RWPE1 (cell line): ENCODE measurements at regions not wholly inside any gene's neighbourhood (a gene's known extent, or its start where the extent isn't known, plus 50 kb on each side); places are given as distances from the start of the nearest gene placed in this dataset.

Experiments used
- CTCF ChIA-PET: fragments of 350-600 bp; sonication (Branson Sonifier 250); formaldehyde crosslinking; extraction: SDS; loops from one replicate; lab custom pipeline; 2021; lab: Yijun Ruan, JAX
- POLR2A ChIA-PET: fragments of 400-600 bp; formaldehyde crosslinking; extraction: SDS; loops from one replicate; lab custom pipeline; 2020; ENCODE audit warnings: antibody characterized with exemption; ENCODE audit not compliant: low non-redundant PET; lab: Yijun Ruan, JAX
- DNase-seq: peaks from one replicate; pipeline ENCODE4 v3.0.0; 2012; ENCODE audit warnings: low spot score
- H3K27ac ChIP-seq: fragments of 450-650 bp; 2 replicates; pipeline ENCODE4 v1.5.1; 2017
- TF ChIP-seq, protein P1 (sequence below): fragments of 450-650 bp; conservative IDR thresholded peaks from 2 replicates; pipeline ENCODE4 v1.5.1; 2017; ENCODE audit warnings: low read depth, mild to moderate bottlenecking

DNA sequence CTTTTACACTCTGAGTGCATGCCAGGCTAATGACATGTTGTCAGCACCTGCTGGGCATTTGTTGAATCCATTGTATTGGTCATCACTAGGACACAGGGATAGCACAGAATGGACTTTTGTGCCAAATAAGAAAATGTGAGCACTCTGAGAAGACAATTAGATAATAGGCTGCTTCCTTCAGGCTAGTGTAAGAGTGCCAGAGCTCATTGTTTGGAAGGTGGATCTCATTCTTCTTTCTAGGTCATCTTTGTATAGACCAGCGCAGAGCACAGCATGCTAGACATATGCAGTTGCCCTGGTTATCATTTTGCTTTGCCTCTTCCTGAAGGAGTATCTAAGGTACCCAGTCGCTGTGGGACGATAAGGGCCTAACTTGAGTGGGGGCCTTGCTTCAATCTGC lies 493.4 kb upstream of the COX7C start:
- no peak for DNase-seq
- TF ChIP-seq, protein P1, sequence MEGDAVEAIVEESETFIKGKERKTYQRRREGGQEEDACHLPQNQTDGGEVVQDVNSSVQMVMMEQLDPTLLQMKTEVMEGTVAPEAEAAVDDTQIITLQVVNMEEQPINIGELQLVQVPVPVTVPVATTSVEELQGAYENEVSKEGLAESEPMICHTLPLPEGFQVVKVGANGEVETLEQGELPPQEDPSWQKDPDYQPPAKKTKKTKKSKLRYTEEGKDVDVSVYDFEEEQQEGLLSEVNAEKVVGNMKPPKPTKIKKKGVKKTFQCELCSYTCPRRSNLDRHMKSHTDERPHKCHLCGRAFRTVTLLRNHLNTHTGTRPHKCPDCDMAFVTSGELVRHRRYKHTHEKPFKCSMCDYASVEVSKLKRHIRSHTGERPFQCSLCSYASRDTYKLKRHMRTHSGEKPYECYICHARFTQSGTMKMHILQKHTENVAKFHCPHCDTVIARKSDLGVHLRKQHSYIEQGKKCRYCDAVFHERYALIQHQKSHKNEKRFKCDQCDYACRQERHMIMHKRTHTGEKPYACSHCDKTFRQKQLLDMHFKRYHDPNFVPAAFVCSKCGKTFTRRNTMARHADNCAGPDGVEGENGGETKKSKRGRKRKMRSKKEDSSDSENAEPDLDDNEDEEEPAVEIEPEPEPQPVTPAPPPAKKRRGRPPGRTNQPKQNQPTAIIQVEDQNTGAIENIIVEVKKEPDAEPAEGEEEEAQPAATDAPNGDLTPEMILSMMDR: no peak
- POLR2A ChIA-PET: no interaction called here
- CTCF ChIA-PET: no interaction called here
- no peak overlapping the region for H3K27ac ChIP-seq

DNA sequence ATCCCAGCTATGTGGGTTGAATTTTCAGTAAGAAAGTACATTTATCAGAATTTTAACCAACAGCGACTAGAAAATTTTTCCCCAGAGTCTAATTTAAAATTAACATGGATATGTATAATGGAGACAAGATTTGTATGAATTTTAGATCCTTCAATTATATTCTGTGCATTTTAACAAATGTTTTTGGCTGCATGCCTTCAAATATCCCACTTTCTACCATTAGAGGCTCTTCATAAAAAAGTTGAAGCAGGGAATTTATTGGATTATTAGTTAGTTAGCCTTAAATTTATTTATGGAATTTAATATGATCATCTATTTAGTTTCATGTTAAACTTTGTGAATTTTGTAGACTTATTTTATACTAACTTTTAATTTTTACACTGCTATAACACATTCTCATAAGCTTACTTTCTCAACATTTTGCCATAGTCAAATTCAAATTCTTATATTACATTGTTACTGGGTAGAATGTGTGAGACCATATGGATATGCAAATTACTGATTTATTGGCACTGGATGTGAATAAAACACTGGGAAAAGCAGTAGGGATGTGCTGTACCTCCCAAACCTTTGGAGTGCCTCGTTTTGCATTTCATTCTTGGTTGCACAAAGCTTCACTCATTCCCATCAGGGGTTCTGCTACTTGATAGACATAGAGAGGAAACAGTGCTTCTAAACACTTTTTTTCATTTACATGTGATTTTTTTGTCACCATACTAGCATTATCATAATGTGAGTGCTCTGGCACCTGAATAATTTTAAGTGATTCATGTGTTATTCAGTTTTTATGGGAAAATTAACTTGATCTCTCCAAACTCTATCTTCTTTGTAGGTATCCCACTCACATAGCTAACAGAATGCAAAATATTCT lies 491.8 kb upstream of the COX7C start:
- ChIA-PET POLR2A (no interaction called here), CTCF (no interaction called here)
- no peak overlapping the region for H3K27ac ChIP-seq
- no peak for DNase-seq
- TF ChIP-seq, protein P1: no peak

DNA sequence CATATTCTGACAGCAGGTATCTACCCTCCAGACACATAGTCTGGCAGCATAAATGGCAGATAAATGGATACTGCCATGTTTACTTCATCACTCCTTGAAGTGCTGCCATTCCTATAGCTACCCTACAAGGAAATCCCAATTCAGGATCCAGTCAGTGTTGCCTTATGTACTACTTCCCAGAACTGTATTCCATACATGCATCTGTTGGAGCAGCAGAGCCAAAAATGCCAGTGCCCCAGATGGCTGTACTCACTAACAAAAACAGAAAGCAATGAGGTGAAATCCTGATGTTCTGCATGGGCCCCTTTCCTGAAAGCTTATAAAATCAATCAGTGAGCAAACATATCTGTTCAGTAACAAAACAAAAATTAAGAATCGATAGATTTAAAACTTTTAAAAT lies 490.0 kb upstream of the COX7C start:
- no peak overlapping the region for H3K27ac ChIP-seq
- POLR2A ChIA-PET: no interaction called here
- TF ChIP-seq, protein P1: no peak
- DNase-seq: no peak
- CTCF ChIA-PET: interaction anchor here (0.7 kb wide), 1 partner anchor 264 kb away, joined by 3 read pairs; no protein-coding TSS in a partner anchor

DNA sequence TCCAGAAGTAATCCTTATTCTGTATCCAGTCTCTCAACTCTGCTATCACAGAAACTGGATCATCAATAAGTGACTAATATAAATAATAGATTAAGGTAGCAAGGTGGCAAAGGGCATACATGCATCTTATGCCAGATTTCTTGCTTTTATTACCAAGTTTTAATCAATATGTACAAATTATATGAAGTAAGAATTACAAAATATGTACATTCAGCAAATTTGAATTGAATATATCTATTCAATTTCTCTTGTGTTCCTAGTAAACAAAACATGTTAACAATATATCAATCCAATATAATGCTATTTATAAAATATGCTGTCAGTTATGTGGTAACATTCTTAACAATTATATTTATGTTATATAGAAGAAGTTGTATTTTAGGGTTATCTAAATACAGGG lies 488.7 kb upstream of the COX7C start:
- no peak for DNase-seq
- CTCF ChIA-PET: no interaction called here
- POLR2A ChIA-PET: no interaction called here
- TF ChIP-seq, protein P1: no peak
- H3K27ac ChIP-seq: no peak overlapping the region

DNA sequence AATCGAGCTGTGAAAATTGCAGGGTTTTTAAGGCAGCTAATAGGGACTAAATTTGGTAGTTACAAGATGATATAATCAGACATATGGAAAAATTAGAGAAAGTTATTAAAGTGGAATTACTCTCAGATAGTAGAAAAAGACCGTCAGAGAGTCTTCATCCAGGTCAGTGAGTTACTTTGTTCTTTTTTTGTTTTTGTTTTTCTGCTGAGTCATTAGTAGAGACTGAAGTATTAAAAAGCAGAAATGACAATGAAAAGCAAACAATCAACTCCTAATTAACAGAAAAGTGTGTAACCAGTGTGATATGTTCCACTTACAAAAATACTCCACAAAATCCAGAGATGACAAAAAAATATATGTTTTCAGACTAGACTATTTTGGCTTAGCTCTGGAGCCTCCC lies 480.4 kb upstream of the COX7C start:
- H3K27ac ChIP-seq: no peak overlapping the region
- TF ChIP-seq, protein P1: no peak
- POLR2A ChIA-PET: no interaction called here
- CTCF ChIA-PET: no interaction called here
- no peak for DNase-seq

DNA sequence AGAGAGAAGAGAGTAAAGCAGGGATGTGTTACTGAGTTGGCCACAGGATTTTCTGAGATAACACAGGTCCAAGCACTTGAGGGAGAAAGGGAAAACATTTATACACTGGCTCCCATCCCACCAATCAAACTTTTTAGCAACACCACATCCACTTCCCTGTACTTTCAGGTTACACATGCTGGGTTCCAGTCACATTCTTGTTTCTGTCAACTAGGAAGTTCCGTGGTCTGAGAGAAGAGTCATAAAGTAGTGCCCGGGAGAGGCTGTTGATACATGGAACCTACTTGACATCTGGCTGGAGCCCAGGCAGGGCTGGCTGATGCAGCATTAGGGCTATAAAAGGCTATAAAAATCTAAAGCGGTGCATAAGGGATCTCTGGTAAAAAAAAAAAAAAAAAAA lies 473.9 kb upstream of the COX7C start:
- POLR2A ChIA-PET: no interaction called here
- no peak overlapping the region for H3K27ac ChIP-seq
- CTCF ChIA-PET: no interaction called here
- TF ChIP-seq, protein P1: no peak
- DNase-seq: no peak
